Islet precursor cell (in vitro differentiated cells): ENCODE measurements at regions not wholly inside any gene's neighbourhood (a gene's known extent, or its start where the extent isn't known, plus 50 kb on each side); places are given as distances from the start of the nearest gene placed in this dataset.
"Not testable (repeated sequence)": the region's sequence is repeated elsewhere in the genome, so short reads cannot be mapped to it uniquely, and the experiment has no call there.

Experiments used
- DNase-seq: peaks from one replicate; pipeline ENCODE4 v3.0.0-alpha.2; 2018

- no peak for DNase-seq
These were observed 201.8 kb upstream of the WDFY3 start for GRCh38 chr4:85168234-85168834.

- no peak for DNase-seq
These were observed 203.8 kb upstream of the WDFY3 start for GRCh38 chr4:85170241-85170640.

GRCh38 chr4:85175190-85175589 lies 208.7 kb upstream of the WDFY3 start:
- no peak for DNase-seq

- DNase-seq = no peak
These were observed 210.6 kb upstream of the WDFY3 start for GRCh38 chr4:85177092-85177491.

GRCh38 chr4:85177679-85178078 lies 211.2 kb upstream of the WDFY3 start:
- no peak for DNase-seq

- DNase-seq = no peak
These were observed 214.0 kb upstream of the WDFY3 start for GRCh38 chr4:85180533-85180932.

- DNase-seq = no peak
These were observed 220.6 kb upstream of the WDFY3 start for GRCh38 chr4:85187106-85187505.

- not testable (repeated sequence) for DNase-seq
These were observed 229.5 kb upstream of the WDFY3 start for GRCh38 chr4:85196015-85196414.

- no peak for DNase-seq
These were observed 233.6 kb upstream of the WDFY3 start for GRCh38 chr4:85200106-85200505.

- DNase-seq = no peak
These were observed 242.7 kb upstream of the WDFY3 start for GRCh38 chr4:85209161-85209560.

GRCh38 chr4:85210353-85210752 lies 243.9 kb upstream of the WDFY3 start:
- no peak for DNase-seq

- DNase-seq = not testable (repeated sequence)
These were observed 250.1 kb upstream of the WDFY3 start for GRCh38 chr4:85216571-85216970.

- DNase-seq = no peak
These were observed 252.3 kb upstream of the WDFY3 start for GRCh38 chr4:85218756-85219155.

GRCh38 chr4:85221606-85222005 lies 253.3 kb upstream of the ARHGAP24 start:
- no peak for DNase-seq

GRCh38 chr4:85222561-85222960 lies 252.4 kb upstream of the ARHGAP24 start:
- no peak for DNase-seq

- no peak for DNase-seq
These were observed 246.7 kb upstream of the ARHGAP24 start for GRCh38 chr4:85228264-85228663.

GRCh38 chr4:85233516-85233915 lies 241.4 kb upstream of the ARHGAP24 start:
- no peak for DNase-seq

- DNase-seq = no peak
These were observed 231.1 kb upstream of the ARHGAP24 start for GRCh38 chr4:85243857-85244256.

- no peak for DNase-seq
These were observed 230.3 kb upstream of the ARHGAP24 start for GRCh38 chr4:85244638-85245037.

- DNase-seq = no peak
These were observed 228.9 kb upstream of the ARHGAP24 start for GRCh38 chr4:85246055-85246454.

- no peak for DNase-seq
These were observed 224.1 kb upstream of the ARHGAP24 start for GRCh38 chr4:85250852-85251251.

GRCh38 chr4:85257817-85258370 lies 217.1 kb upstream of the ARHGAP24 start:
- DNase-seq = no peak

GRCh38 chr4:85260064-85260463 lies 214.9 kb upstream of the ARHGAP24 start:
- no peak for DNase-seq

- DNase-seq = no peak
These were observed 209.7 kb upstream of the ARHGAP24 start for GRCh38 chr4:85265234-85265633.

GRCh38 chr4:85268188-85268587 lies 206.8 kb upstream of the ARHGAP24 start:
- no peak for DNase-seq
